NB4 (cell line): ENCODE measurements at regions not wholly inside any gene's neighbourhood (a gene's known extent, or its start where the extent isn't known, plus 50 kb on each side); places are given as distances from the start of the nearest gene placed in this dataset.
"Not testable (repeated sequence)": the region's sequence is repeated elsewhere in the genome, so short reads cannot be mapped to it uniquely, and the experiment has no call there.

Experiments used
- TF ChIP-seq, protein P1 (sequence below): IDR thresholded peaks from one replicate; pipeline ENCODE4 v1.5.1; 2012; ENCODE audit warnings: low read depth, low read length
- TF ChIP-seq, protein P2 (sequence below): IDR thresholded peaks from 2 replicates; pipeline ENCODE4 v1.6.1; 2011; ENCODE audit warnings: low read depth, low read length

GRCh38 chr7:113563257-113563656, 355.6 kb downstream of the PPP1R3A start:
- TF ChIP-seq, protein P1, sequence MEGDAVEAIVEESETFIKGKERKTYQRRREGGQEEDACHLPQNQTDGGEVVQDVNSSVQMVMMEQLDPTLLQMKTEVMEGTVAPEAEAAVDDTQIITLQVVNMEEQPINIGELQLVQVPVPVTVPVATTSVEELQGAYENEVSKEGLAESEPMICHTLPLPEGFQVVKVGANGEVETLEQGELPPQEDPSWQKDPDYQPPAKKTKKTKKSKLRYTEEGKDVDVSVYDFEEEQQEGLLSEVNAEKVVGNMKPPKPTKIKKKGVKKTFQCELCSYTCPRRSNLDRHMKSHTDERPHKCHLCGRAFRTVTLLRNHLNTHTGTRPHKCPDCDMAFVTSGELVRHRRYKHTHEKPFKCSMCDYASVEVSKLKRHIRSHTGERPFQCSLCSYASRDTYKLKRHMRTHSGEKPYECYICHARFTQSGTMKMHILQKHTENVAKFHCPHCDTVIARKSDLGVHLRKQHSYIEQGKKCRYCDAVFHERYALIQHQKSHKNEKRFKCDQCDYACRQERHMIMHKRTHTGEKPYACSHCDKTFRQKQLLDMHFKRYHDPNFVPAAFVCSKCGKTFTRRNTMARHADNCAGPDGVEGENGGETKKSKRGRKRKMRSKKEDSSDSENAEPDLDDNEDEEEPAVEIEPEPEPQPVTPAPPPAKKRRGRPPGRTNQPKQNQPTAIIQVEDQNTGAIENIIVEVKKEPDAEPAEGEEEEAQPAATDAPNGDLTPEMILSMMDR: not testable (repeated sequence)
- TF ChIP-seq, protein P2, sequence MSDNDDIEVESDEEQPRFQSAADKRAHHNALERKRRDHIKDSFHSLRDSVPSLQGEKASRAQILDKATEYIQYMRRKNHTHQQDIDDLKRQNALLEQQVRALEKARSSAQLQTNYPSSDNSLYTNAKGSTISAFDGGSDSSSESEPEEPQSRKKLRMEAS: not testable (repeated sequence)
